Nephron (organoid): ENCODE measurements at regions not wholly inside any gene's neighbourhood (a gene's known extent, or its start where the extent isn't known, plus 50 kb on each side); places are given as distances from the start of the nearest gene placed in this dataset.

Experiments used
- H3K27ac Mint-ChIP-seq, 3 experiments: 2 replicates each; pipeline ENCODE4 v1.8.0; 2020; ENCODE audit warnings: mixed read lengths in 3 of 3, mild to moderate bottlenecking in 2 of 3, moderate library complexity in 1 of 3
- H3K27me3 Mint-ChIP-seq: 2 replicates; pipeline ENCODE4 v1.8.0; 2021; ENCODE audit warnings: low read depth, mild to moderate bottlenecking, moderate library complexity, mixed read lengths
- H3K36me3 Mint-ChIP-seq: 2 replicates; pipeline ENCODE4 v1.8.0; 2020; ENCODE audit warnings: low read depth, mixed read lengths
- H3K4me1 Mint-ChIP-seq: 2 replicates; pipeline ENCODE4 v1.8.0; 2020; ENCODE audit warnings: mixed read lengths
- H3K4me3 Mint-ChIP-seq, 3 experiments: 2 replicates each; pipeline ENCODE4 v1.8.0; 2020; ENCODE audit warnings: mild to moderate bottlenecking in 3 of 3, mixed read lengths in 3 of 3, moderate library complexity in 2 of 3
- H3K9me3 Mint-ChIP-seq: 2 replicates; pipeline ENCODE4 v1.8.0; 2020; ENCODE audit warnings: mixed read lengths
- TF ChIP-seq, protein P1 (sequence below), 3 experiments: fragments of 200-600 bp; sonication (generic); IDR thresholded peaks; one replicate each; pipeline ENCODE4 v1.5.0; 2021; ENCODE audit warnings: antibody characterized with exemption in 3 of 3; ENCODE audit not compliant: unreplicated experiment in 3 of 3

DNA sequence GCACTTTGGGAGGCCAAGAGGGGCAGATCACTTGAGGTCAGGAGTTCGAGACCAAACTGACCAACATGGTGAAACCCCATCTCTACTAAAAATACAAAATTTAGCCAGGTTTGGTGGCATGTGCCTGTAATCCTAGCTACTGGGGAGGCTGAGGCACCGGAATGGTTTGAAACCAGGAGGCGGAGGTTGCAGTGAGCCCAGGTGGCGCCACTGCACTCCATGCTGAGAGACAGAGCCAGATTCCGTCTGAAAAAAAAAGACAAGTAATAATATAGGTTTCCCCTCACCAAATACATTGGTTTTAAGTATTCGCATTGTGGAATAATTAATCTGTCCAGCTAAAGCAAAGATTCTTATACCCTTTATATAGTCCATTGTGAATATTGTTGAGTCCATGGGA, 1544.6 kb downstream of the OLFM4 start:
- H3K4me3 Mint-ChIP-seq = no peak overlapping the region

DNA sequence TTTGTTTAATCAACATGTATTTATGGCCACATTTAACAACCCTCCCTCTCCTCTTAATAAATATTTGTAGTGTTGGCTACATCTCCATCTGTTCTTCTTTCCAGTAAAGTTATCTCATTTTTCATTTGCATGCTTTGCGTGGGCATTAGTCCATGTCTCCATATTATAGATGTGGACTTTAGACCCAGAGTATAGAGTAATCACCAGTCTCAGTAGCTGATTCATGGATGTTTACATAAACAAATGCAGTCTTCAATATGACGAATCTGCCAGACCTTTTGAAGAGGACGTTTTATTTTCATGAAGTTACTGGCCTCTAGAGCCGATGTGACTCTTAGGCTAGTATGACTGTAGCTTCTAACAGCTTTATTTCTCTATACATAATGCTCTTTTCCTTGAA, 1546.2 kb downstream of the OLFM4 start:
- H3K27me3 Mint-ChIP-seq = no peaks in the 10 kb centered on the region
- H3K27ac Mint-ChIP-seq = no peak overlapping the region
- H3K4me1 Mint-ChIP-seq = no peaks in the 10 kb centered on the region
- TF ChIP-seq, protein P1, sequence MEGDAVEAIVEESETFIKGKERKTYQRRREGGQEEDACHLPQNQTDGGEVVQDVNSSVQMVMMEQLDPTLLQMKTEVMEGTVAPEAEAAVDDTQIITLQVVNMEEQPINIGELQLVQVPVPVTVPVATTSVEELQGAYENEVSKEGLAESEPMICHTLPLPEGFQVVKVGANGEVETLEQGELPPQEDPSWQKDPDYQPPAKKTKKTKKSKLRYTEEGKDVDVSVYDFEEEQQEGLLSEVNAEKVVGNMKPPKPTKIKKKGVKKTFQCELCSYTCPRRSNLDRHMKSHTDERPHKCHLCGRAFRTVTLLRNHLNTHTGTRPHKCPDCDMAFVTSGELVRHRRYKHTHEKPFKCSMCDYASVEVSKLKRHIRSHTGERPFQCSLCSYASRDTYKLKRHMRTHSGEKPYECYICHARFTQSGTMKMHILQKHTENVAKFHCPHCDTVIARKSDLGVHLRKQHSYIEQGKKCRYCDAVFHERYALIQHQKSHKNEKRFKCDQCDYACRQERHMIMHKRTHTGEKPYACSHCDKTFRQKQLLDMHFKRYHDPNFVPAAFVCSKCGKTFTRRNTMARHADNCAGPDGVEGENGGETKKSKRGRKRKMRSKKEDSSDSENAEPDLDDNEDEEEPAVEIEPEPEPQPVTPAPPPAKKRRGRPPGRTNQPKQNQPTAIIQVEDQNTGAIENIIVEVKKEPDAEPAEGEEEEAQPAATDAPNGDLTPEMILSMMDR (IDR thresholded peaks at IDR 0.05; ENCODE audit: unreplicated experiment in 3 of 3) = no peak
- no peaks in the 10 kb centered on the region for H3K9me3 Mint-ChIP-seq
- no peaks in the 10 kb centered on the region for H3K36me3 Mint-ChIP-seq
- H3K4me3 Mint-ChIP-seq = no peak overlapping the region

More for the DNA sequence above, 1544.6 kb downstream of the OLFM4 start:
- Mint-ChIP-seq H3K36me3 (no peaks in the 10 kb centered on the region), H3K4me1 (no peaks in the 10 kb centered on the region), H3K9me3 (no peaks in the 10 kb centered on the region), H3K27me3 (no peaks in the 10 kb centered on the region), H3K27ac (no peak overlapping the region)
- TF ChIP-seq, protein P1 (IDR thresholded peaks at IDR 0.05; ENCODE audit: unreplicated experiment in 3 of 3) = no peak

DNA sequence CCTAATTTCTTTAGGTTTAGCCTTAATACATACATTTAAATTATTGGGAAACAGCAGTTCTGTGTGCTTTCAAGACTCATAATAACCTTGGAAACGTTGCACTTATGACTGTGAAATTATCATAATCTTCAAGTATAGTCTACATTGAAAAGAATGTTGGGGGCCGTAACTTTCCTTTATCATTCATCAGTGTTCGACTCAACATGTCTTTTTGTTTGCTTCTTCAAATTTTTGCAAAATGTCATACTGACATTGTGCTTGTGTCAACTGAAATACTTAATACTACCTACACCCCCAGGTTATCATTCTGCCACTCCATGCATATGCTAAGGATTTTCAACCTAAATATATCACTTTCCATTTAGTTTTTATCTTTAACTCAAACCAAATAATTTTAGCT, 1562.9 kb downstream of the OLFM4 start:
- H3K27me3 Mint-ChIP-seq = peaks cover 3% of the 10 kb centered on the region
- TF ChIP-seq, protein P1 (IDR thresholded peaks at IDR 0.05; ENCODE audit: unreplicated experiment in 3 of 3) = no peak
- H3K4me1 Mint-ChIP-seq = no peaks in the 10 kb centered on the region
- H3K4me3 Mint-ChIP-seq = no peak overlapping the region
- H3K36me3 Mint-ChIP-seq = no peaks in the 10 kb centered on the region
- H3K9me3 Mint-ChIP-seq = no peaks in the 10 kb centered on the region
- H3K27ac Mint-ChIP-seq = no peak overlapping the region

DNA sequence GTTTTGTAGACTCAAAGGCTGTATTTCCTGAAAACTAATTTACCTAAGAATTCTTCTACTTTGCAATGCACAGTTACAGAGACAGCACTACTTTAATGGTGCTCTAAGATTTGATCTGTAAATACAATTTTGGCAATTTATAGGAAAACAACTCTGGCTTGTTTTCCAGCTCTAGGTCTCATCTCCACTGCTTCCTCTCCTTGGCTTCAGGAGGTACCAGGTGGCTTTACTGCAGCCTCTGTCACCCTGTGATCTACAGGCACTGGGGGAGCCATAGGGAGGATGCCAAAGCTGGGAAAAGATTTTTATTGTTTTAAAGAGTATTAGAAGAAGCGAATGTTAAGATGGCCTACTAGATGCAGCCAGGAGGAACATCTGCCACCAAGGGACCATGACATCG, 1563.6 kb downstream of the OLFM4 start:
- peaks cover 3% of the 10 kb centered on the region for H3K27me3 Mint-ChIP-seq
- TF ChIP-seq, protein P1 (IDR thresholded peaks at IDR 0.05; ENCODE audit: unreplicated experiment in 3 of 3) = no peak
- H3K4me1 Mint-ChIP-seq = no peaks in the 10 kb centered on the region
- no peaks in the 10 kb centered on the region for H3K9me3 Mint-ChIP-seq
- no peaks in the 10 kb centered on the region for H3K36me3 Mint-ChIP-seq
- H3K27ac Mint-ChIP-seq = no peak overlapping the region
- H3K4me3 Mint-ChIP-seq = no peak overlapping the region

DNA sequence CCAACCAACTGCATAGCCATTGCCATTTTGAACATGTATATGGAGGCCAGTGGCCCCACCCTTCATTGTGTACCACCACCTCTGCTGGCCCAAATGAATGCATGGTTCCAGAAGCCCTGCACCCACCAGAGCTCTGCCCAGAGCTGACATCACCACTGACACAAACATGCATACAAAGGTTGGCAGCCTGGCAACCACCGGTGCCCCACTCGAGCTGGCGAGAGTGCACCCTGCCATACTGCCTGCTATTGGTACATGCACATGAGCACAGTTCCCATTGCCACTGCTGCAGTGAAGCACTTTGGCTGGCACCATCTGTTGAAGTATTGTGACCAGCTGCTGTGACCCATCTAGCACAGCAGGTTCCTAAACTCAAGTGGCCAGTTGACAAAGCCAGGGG, 1564.9 kb downstream of the OLFM4 start:
- Mint-ChIP-seq H3K9me3 (no peaks in the 10 kb centered on the region), H3K27ac (no peak overlapping the region), H3K27me3 (peaks cover 3% of the 10 kb centered on the region), H3K4me3 (no peak overlapping the region), H3K4me1 (no peaks in the 10 kb centered on the region), H3K36me3 (no peaks in the 10 kb centered on the region)
- TF ChIP-seq, protein P1 (IDR thresholded peaks at IDR 0.05; ENCODE audit: unreplicated experiment in 3 of 3) = no peak

DNA sequence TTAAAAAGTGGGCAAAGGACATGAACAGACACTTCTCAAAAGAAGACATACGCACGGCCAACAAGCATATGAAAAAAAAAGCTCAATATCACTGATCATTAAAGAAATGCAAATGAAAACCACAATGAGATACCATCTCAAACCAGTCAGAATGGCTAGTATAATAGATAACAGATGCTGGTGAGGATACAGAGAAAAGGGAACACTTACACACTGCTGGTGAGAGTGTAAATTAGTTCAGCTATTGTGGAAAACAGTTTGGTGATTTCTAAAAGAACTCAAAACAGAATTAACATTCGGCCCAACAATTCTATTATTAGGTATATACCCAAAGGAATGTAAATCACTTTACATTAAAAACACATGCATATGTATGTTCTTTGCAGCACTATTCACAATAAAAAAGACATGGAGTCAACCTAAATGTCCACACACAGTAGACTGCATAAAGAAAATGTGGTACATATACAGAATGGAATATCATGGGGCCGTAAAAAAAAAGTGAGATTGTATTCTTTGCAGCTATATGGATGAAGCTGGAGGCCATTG, 1569.0 kb downstream of the OLFM4 start:
- Mint-ChIP-seq H3K4me1 (no peaks in the 10 kb centered on the region), H3K9me3 (peaks cover 10% of the 10 kb centered on the region), H3K27me3 (peaks cover 3% of the 10 kb centered on the region), H3K36me3 (peaks cover 5% of the 10 kb centered on the region), H3K4me3 (no peak overlapping the region), H3K27ac (no peak overlapping the region)
- TF ChIP-seq, protein P1 (IDR thresholded peaks at IDR 0.05; ENCODE audit: unreplicated experiment in 3 of 3) = no peak
